PC-9 (cell line): ENCODE measurements at regions not wholly inside any gene's neighbourhood (a gene's known extent, or its start where the extent isn't known, plus 50 kb on each side); places are given as distances from the start of the nearest gene placed in this dataset.

Experiments
- EZH2 ChIP-seq: fragments of 200-600 bp; sonication (generic); IDR thresholded peaks from 2 replicates; pipeline ENCODE4 v1.8.0; 2017; ENCODE audit warnings: antibody characterized with exemption, low read depth
- TF ChIP-seq, protein P1 (sequence below): fragments of 200-600 bp; sonication (generic); conservative IDR thresholded peaks from 2 replicates; pipeline ENCODE4 v1.6.1; 2017; ENCODE audit warnings: mixed run types, antibody characterized with exemption, mild to moderate bottlenecking, moderate library complexity

DNA sequence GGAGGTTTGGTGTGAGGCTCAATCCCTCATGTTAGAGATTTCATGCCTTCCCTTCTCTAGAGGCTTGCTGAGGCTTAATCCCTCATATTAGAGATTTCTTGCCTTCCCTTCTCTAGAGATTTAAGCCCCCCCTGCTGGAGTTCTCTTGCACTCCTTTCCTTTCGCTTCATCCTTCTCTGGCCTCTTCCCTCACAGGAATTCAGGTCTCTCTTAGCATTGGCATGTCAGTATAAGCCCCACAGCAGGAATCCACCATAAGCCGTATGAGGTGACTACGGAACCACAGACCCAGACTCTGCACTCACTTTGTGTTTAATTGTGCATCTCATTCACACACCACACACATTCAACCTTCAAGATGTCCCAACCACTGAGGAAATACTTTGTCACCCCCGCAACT is 338.6 kb upstream of the POU1F1 start:
- TF ChIP-seq, protein P1, sequence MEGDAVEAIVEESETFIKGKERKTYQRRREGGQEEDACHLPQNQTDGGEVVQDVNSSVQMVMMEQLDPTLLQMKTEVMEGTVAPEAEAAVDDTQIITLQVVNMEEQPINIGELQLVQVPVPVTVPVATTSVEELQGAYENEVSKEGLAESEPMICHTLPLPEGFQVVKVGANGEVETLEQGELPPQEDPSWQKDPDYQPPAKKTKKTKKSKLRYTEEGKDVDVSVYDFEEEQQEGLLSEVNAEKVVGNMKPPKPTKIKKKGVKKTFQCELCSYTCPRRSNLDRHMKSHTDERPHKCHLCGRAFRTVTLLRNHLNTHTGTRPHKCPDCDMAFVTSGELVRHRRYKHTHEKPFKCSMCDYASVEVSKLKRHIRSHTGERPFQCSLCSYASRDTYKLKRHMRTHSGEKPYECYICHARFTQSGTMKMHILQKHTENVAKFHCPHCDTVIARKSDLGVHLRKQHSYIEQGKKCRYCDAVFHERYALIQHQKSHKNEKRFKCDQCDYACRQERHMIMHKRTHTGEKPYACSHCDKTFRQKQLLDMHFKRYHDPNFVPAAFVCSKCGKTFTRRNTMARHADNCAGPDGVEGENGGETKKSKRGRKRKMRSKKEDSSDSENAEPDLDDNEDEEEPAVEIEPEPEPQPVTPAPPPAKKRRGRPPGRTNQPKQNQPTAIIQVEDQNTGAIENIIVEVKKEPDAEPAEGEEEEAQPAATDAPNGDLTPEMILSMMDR = no peak
- TF ChIP-seq EZH2 = no peak
